Thyroid gland (tissue), 4 donors: ENCODE measurements at regions not wholly inside any gene's neighbourhood (a gene's known extent, or its start where the extent isn't known, plus 50 kb on each side); places are given as distances from the start of the nearest gene placed in this dataset.

Source experiments
- POLR2A ChIP-seq, 2 donors: fragments of 450-650 bp; IDR thresholded peaks; one replicate each; pipeline ENCODE4 v1.6.1; 2017; ENCODE audit warnings: antibody characterized with exemption in 2 of 2, mild to moderate bottlenecking in 2 of 2, moderate library complexity in 1 of 2
- TF ChIP-seq, protein P1 (sequence below), 6 experiments: fragments of 200-600 bp in 3 of 6; fragments of 450-650 bp in 3 of 6; sonication (generic) in 3 of 6; IDR thresholded peaks; one replicate each; pipeline ENCODE4 v1.5.1; 2016 to 2019; ENCODE audit warnings: antibody characterized with exemption in 6 of 6, mild to moderate bottlenecking in 2 of 6, inconsistent platforms in 1 of 6, moderate library complexity in 1 of 6

DNA sequence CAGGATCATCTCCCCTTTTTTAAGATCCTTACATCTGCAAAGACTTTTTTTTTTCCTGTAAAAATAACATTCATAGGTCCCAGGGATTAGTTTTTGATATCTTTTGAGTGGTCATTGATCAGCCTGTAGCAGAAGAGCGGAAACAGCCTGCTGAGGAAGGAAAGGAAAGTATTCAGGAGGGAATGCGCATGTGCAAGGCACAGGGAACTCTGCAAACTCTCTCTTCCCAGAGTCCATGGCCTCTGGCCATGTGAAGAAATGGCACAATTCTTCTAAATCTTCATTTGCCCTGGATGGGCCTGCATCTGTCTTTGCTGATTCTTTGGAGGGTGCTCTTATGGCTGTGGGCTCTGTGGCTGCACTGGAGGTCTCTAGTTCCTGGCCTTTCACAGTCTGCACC lies 60.1 kb upstream of the SKOR2 start:
- no peak for TF ChIP-seq POLR2A (IDR thresholded peaks at IDR 0.05)
- TF ChIP-seq, protein P1, sequence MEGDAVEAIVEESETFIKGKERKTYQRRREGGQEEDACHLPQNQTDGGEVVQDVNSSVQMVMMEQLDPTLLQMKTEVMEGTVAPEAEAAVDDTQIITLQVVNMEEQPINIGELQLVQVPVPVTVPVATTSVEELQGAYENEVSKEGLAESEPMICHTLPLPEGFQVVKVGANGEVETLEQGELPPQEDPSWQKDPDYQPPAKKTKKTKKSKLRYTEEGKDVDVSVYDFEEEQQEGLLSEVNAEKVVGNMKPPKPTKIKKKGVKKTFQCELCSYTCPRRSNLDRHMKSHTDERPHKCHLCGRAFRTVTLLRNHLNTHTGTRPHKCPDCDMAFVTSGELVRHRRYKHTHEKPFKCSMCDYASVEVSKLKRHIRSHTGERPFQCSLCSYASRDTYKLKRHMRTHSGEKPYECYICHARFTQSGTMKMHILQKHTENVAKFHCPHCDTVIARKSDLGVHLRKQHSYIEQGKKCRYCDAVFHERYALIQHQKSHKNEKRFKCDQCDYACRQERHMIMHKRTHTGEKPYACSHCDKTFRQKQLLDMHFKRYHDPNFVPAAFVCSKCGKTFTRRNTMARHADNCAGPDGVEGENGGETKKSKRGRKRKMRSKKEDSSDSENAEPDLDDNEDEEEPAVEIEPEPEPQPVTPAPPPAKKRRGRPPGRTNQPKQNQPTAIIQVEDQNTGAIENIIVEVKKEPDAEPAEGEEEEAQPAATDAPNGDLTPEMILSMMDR (IDR thresholded peaks at IDR 0.05) = no peak
